Activated CD8-positive, alpha-beta T cell treated with anti-CD3 and anti-CD28 coated beads, Interleukin-2, amount 10 ng/mL, durations not matched to agents 7 days and 5 days (primary cell): ENCODE measurements at regions not wholly inside any gene's neighbourhood (a gene's known extent, or its start where the extent isn't known, plus 50 kb on each side); places are given as distances from the start of the nearest gene placed in this dataset.

Experiments used
- ATAC-seq: fragments of 150-1000 bp; cut with Tn5 transposase; one replicate; pipeline ENCODE4 v1.10.0; 2021; ENCODE audit warnings: moderate library complexity
- CTCF ChIA-PET: fragments of 350-600 bp; sonication (Branson Sonifier 250); formaldehyde crosslinking; loops from one replicate; lab custom pipeline; 2021; ENCODE audit warnings: antibody characterized with exemption; lab: Charles Lee
- POLR2A ChIA-PET: fragments of 350-600 bp; sonication (Branson Sonifier 250); formaldehyde crosslinking; loops from one replicate; lab custom pipeline; 2021; ENCODE audit warnings: antibody characterized with exemption; lab: Charles Lee
- DNase-seq: peaks from one replicate; pipeline ENCODE4 v3.0.0-alpha.2; 2020
- H3K27ac Mint-ChIP-seq: one replicate; pipeline ENCODE4 v1.8.0; 2021; ENCODE audit warnings: mild to moderate bottlenecking, mixed read lengths
- H3K27me3 Mint-ChIP-seq: one replicate; pipeline ENCODE4 v1.8.0; 2021; ENCODE audit warnings: low read depth, mixed read lengths
- H3K36me3 Mint-ChIP-seq: one replicate; pipeline ENCODE4 v1.8.0; 2021; ENCODE audit warnings: low read depth, mixed read lengths
- H3K4me1 Mint-ChIP-seq: one replicate; pipeline ENCODE4 v1.8.0; 2021; ENCODE audit warnings: low read depth, mixed read lengths
- H3K4me3 Mint-ChIP-seq: one replicate; pipeline ENCODE4 v1.8.0; 2021; ENCODE audit warnings: mild to moderate bottlenecking, mixed read lengths
- H3K9me3 Mint-ChIP-seq: one replicate; pipeline ENCODE4 v1.8.0; 2022; ENCODE audit warnings: mixed read lengths; ENCODE audit not compliant: insufficient read depth

DNA sequence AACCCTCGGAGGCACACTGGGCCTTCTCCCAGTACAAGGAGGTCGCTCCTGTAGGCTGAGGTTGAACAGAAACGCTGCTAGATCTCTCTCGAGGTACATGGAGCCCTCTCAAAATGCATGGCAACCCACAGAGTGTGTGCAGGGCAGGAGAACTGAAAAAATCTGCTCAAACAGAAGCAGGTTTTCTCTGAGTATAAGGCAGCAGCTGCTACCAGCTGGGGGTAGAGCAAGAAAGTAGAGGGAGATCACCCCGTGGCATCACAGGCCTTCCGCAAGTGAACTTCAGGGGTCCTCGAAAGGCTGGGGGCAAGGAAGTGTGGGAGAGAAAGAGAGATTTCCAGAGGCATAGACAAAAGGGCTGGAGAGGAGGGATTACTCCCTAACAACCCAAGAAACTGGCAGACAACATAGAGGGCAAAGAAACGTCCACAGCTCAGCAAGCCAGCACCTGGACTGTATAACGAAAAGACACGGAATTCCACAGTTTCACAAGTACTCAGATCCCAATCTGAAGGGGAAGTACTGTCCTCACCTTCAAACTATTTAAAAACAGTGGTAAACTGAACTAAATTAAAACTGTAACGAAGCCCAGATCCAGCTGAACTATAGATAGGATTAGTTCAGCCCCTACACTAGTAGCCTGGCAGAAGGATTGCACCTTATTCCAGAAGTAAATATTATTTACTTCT, 299.2 kb downstream of the IPMK start:
- ATAC-seq (no peak), DNase-seq (no peak)
- no peaks in the 10 kb centered on the region for H3K36me3 Mint-ChIP-seq
- CTCF ChIA-PET = no interaction called here
- H3K4me3 Mint-ChIP-seq = no peak overlapping the region
- no peaks in the 10 kb centered on the region for H3K9me3 Mint-ChIP-seq
- H3K27ac Mint-ChIP-seq = no peak overlapping the region
- H3K27me3 Mint-ChIP-seq = no peaks in the 10 kb centered on the region
- H3K4me1 Mint-ChIP-seq = no peaks in the 10 kb centered on the region
- POLR2A ChIA-PET = no interaction called here

DNA sequence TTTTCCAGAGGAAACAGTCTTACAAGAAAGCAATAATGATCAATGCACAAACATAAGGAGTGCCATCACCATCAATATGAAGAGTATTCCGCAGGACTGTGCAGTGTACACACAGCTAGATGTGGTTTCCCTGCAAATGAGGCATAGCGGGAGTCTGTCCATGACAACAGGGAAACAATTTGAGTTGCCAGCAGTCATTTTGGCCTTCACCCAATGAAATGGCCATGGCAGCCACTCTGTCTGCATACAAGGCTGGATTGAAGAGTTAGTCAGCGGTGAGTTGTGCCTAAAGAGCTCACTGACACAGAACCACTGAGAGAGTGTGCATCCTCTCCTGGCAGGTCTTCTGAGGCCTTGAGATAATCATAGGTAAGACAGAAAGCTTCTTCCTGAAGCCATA, 303.3 kb downstream of the IPMK start:
- H3K4me3 Mint-ChIP-seq = no peak overlapping the region
- H3K4me1 Mint-ChIP-seq = no peaks in the 10 kb centered on the region
- no peaks in the 10 kb centered on the region for H3K9me3 Mint-ChIP-seq
- ChIA-PET CTCF (no interaction called here), POLR2A (no interaction called here)
- ATAC-seq = no peak
- no peaks in the 10 kb centered on the region for H3K27me3 Mint-ChIP-seq
- no peak for DNase-seq
- H3K36me3 Mint-ChIP-seq = no peaks in the 10 kb centered on the region
- no peak overlapping the region for H3K27ac Mint-ChIP-seq

DNA sequence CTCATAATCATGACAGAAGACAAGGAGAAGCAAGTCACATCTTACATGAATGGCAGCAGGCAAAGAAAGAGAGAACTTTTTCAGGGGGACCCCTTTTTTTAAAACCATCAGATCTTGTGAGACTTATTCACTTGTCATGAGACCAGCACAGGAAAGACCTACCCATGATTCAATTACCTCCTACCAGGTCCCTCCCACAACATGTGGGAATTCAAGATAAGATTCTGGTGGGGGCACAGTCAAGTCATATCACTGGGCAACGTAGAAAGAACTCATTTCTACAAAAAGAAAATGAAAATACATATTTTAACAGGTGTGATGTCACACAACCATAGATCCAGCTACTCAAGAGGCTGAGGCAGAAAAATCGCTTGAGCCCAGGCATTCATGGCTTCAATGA, 304.1 kb downstream of the IPMK start:
- ChIA-PET CTCF (no interaction called here), POLR2A (no interaction called here)
- no peaks in the 10 kb centered on the region for H3K27me3 Mint-ChIP-seq
- H3K36me3 Mint-ChIP-seq = no peaks in the 10 kb centered on the region
- H3K4me1 Mint-ChIP-seq = no peaks in the 10 kb centered on the region
- no peak overlapping the region for H3K27ac Mint-ChIP-seq
- no peaks in the 10 kb centered on the region for H3K9me3 Mint-ChIP-seq
- ATAC-seq (no peak), DNase-seq (no peak)
- no peak overlapping the region for H3K4me3 Mint-ChIP-seq

GRCh38 chr10:57962839-57963238, 304.9 kb downstream of the IPMK start:
- Mint-ChIP-seq H3K4me1 (no peaks in the 10 kb centered on the region), H3K36me3 (no peaks in the 10 kb centered on the region), H3K27me3 (no peaks in the 10 kb centered on the region), H3K4me3 (no peak overlapping the region), H3K9me3 (no peaks in the 10 kb centered on the region), H3K27ac (no peak overlapping the region)
- ChIA-PET POLR2A (no interaction called here), CTCF (no interaction called here)
- no peak for ATAC-seq
- no peak for DNase-seq

GRCh38 chr10:57961487-57961886, 306.2 kb downstream of the IPMK start:
- ChIA-PET POLR2A (no interaction called here), CTCF (no interaction called here)
- Mint-ChIP-seq H3K9me3 (no peaks in the 10 kb centered on the region), H3K4me1 (no peaks in the 10 kb centered on the region), H3K27me3 (no peaks in the 10 kb centered on the region), H3K4me3 (no peak overlapping the region), H3K27ac (no peak overlapping the region), H3K36me3 (no peaks in the 10 kb centered on the region)
- no peak for DNase-seq
- no peak for ATAC-seq

- Mint-ChIP-seq H3K27ac (no peak overlapping the region), H3K27me3 (no peaks in the 10 kb centered on the region), H3K4me3 (no peak overlapping the region), H3K36me3 (no peaks in the 10 kb centered on the region), H3K9me3 (no peaks in the 10 kb centered on the region), H3K4me1 (no peaks in the 10 kb centered on the region)
- ChIA-PET POLR2A (no interaction called here), CTCF (no interaction called here)
- no peak for DNase-seq
- ATAC-seq = no peak
These were observed 307.3 kb downstream of the IPMK start for GRCh38 chr10:57960406-57960805.

DNA sequence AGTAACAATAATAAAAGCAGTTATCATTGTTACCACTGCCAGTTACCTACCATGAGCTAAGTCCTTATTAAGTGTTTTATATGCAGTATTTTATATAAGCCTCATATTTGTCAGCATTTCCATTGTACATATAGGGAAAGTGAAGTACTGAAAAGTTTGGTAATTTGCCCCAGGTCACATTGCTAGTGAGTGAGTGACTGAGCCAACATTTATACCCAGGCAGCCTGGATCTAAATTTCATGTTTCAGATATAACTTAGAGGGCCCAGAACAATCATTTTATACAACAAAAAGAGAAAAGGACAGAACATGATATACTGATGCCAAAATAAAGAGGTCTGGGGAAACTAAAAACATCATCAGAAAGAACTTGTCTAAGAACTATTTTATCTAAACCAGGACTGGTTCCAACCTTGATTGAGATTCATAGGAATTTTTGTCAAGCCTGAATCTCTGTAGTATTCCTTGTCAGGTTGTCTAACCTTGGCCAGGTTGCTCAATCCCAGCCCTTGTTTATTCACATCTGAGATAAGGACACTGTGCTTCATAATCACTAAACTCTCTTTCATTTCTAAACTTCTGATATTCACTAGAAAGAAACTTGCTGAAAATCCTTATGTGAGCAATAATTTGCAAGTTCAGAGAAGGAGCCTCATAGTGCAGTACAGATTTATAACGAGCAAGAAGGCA, 308.2 kb downstream of the IPMK start:
- Mint-ChIP-seq H3K9me3 (no peaks in the 10 kb centered on the region), H3K4me1 (no peaks in the 10 kb centered on the region), H3K27me3 (no peaks in the 10 kb centered on the region), H3K36me3 (no peaks in the 10 kb centered on the region), H3K4me3 (no peak overlapping the region), H3K27ac (no peak overlapping the region)
- ChIA-PET POLR2A (no interaction called here), CTCF (no interaction called here)
- ATAC-seq (no peak), DNase-seq (no peak)

DNA sequence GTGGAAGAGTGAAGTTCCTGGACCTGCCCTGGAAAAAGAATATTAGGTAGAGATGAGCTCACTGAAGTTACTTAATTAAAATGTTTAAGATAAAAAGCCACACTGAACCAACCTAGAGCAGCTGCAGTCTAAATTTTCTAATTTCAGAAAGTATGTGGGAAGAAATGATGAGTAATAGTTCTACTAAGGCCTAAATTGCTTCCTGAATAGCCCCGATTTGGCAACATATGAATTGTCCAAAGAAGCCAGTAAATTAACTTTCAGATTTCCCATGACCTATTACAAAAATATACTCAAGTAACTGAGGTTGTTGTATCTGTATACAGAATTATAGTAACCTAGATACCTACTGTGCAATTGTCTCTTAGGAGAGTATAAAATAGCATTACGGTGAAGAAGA, 312.6 kb downstream of the IPMK start:
- H3K36me3 Mint-ChIP-seq = no peaks in the 10 kb centered on the region
- no peaks in the 10 kb centered on the region for H3K27me3 Mint-ChIP-seq
- H3K4me3 Mint-ChIP-seq = no peak overlapping the region
- CTCF ChIA-PET = no interaction called here
- H3K4me1 Mint-ChIP-seq = no peaks in the 10 kb centered on the region
- H3K27ac Mint-ChIP-seq = no peak overlapping the region
- POLR2A ChIA-PET = no interaction called here
- ATAC-seq (no peak), DNase-seq (no peak)
- H3K9me3 Mint-ChIP-seq = no peaks in the 10 kb centered on the region

- no peak overlapping the region for H3K4me3 Mint-ChIP-seq
- H3K36me3 Mint-ChIP-seq = no peaks in the 10 kb centered on the region
- H3K27me3 Mint-ChIP-seq = no peaks in the 10 kb centered on the region
- ATAC-seq = no peak
- ChIA-PET CTCF (no interaction called here), POLR2A (no interaction called here)
- H3K9me3 Mint-ChIP-seq = no peaks in the 10 kb centered on the region
- H3K27ac Mint-ChIP-seq = no peak overlapping the region
- DNase-seq = no peak
- no peaks in the 10 kb centered on the region for H3K4me1 Mint-ChIP-seq
These were observed 315.0 kb downstream of the IPMK start for GRCh38 chr10:57952741-57953140.

DNA sequence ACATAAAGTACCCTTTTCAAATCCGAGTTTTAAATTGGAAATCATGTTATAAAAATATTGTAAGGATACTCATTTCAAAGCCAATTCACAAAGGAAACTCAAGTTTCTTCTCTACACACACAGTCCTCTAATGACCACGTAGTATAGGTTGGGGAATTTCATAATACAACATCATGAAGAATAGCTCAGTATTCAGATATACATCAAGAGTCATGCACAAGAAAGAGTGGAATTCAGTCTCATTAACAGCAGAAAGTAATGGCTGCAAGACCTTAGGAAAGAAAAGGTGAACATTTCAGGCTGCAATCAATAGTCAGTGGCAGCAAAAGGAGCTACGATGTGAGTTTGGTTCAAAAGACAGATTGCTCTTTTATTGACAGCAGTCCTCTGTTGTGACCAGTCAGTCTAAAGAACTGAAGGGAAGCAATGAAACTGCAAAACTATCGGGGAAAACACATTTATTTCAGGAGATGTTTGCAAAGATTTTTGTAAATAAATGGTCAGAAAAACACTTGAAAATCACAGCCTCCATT, 317.2 kb downstream of the IPMK start:
- Mint-ChIP-seq H3K9me3 (no peaks in the 10 kb centered on the region), H3K27ac (no peak overlapping the region), H3K4me3 (no peak overlapping the region), H3K36me3 (no peaks in the 10 kb centered on the region), H3K27me3 (no peaks in the 10 kb centered on the region), H3K4me1 (no peaks in the 10 kb centered on the region)
- no peak for ATAC-seq
- CTCF ChIA-PET = no interaction called here
- POLR2A ChIA-PET = no interaction called here
- no peak for DNase-seq

GRCh38 chr10:57948796-57949195, 318.9 kb downstream of the IPMK start:
- no peaks in the 10 kb centered on the region for H3K36me3 Mint-ChIP-seq
- no peak for DNase-seq
- no peak for ATAC-seq
- H3K9me3 Mint-ChIP-seq = no peaks in the 10 kb centered on the region
- ChIA-PET POLR2A (no interaction called here), CTCF (no interaction called here)
- no peaks in the 10 kb centered on the region for H3K4me1 Mint-ChIP-seq
- H3K4me3 Mint-ChIP-seq = no peak overlapping the region
- no peaks in the 10 kb centered on the region for H3K27me3 Mint-ChIP-seq
- H3K27ac Mint-ChIP-seq = no peak overlapping the region

DNA sequence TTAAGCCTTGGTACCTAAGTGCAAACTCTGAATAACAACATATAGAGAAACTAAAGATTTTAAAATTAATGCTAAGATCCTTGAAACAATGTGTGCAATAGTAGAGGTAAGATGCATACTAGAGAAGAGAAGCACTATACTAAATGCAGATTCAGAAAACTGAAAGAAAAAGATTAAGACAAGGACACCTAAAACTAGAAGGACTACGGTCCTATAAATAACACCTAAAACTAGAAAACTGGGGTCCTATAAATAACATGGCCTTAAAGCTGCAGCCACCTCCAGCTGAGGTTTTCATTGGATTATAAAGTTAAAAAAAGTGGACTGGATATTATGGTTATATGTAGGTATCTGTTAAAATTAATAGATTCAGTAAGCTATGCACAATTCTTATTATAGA, 320.9 kb downstream of the IPMK start:
- no peak overlapping the region for H3K4me3 Mint-ChIP-seq
- no peak for DNase-seq
- H3K36me3 Mint-ChIP-seq = no peaks in the 10 kb centered on the region
- no peaks in the 10 kb centered on the region for H3K27me3 Mint-ChIP-seq
- CTCF ChIA-PET = no interaction called here
- ATAC-seq = no peak
- POLR2A ChIA-PET = no interaction called here
- no peaks in the 10 kb centered on the region for H3K9me3 Mint-ChIP-seq
- H3K4me1 Mint-ChIP-seq = no peaks in the 10 kb centered on the region
- no peak overlapping the region for H3K27ac Mint-ChIP-seq
